HG03280 (cell line): ENCODE measurements at regions not wholly inside any gene's neighbourhood (a gene's known extent, or its start where the extent isn't known, plus 50 kb on each side); places are given as distances from the start of the nearest gene placed in this dataset.
A peak's percentile ranks its signal among the peaks of the same experiment; 100 is the strongest.

ENCODE experiments used
- ATAC-seq: cut with Tn5 transposase; IDR thresholded peaks from one replicate; pipeline ENCODE4 v1.9.1; 2021; ENCODE audit warnings: mild to moderate bottlenecking, moderate library complexity; ENCODE audit not compliant: unreplicated experiment

GRCh38 chr11:19441288-19441687 lies 200.5 kb upstream of the E2F8 start:
- no peak for ATAC-seq

GRCh38 chr11:19437760-19438159 lies 197.0 kb upstream of the E2F8 start:
- ATAC-seq = no peak

- peak; percentile 29 for ATAC-seq
These were observed 196.2 kb upstream of the E2F8 start for GRCh38 chr11:19436932-19437331.

- ATAC-seq = no peak
These were observed 194.7 kb upstream of the E2F8 start for GRCh38 chr11:19435306-19435989.

- ATAC-seq = no peak
These were observed 193.0 kb upstream of the E2F8 start for GRCh38 chr11:19433791-19434190.

GRCh38 chr11:19433367-19433766 lies 192.6 kb upstream of the E2F8 start:
- ATAC-seq = peak; percentile 53

- ATAC-seq = peak; percentile 62
These were observed 191.8 kb upstream of the E2F8 start for GRCh38 chr11:19432370-19433061.

GRCh38 chr11:19430754-19431398 lies 190.1 kb upstream of the E2F8 start:
- ATAC-seq = no peak

- ATAC-seq = no peak
These were observed 189.6 kb upstream of the E2F8 start for GRCh38 chr11:19430346-19430745.

- ATAC-seq = no peak
These were observed 188.5 kb upstream of the E2F8 start for GRCh38 chr11:19429108-19429760.

GRCh38 chr11:19428206-19429002 lies 187.7 kb upstream of the E2F8 start:
- no peak for ATAC-seq

GRCh38 chr11:19426756-19427403 lies 186.1 kb upstream of the E2F8 start:
- ATAC-seq = no peak

GRCh38 chr11:19426011-19426755 lies 185.4 kb upstream of the E2F8 start:
- no peak for ATAC-seq

- ATAC-seq = no peak
These were observed 181.5 kb upstream of the E2F8 start for GRCh38 chr11:19422276-19422675.

GRCh38 chr11:19420868-19421533 lies 180.3 kb upstream of the E2F8 start:
- ATAC-seq = no peak

GRCh38 chr11:19419808-19420207 lies 179.1 kb upstream of the E2F8 start:
- ATAC-seq = no peak

- no peak for ATAC-seq
These were observed 178.4 kb upstream of the E2F8 start for GRCh38 chr11:19419021-19419750.

- ATAC-seq = no peak
These were observed 177.5 kb upstream of the E2F8 start for GRCh38 chr11:19418221-19418620.
